ENCODE measurements at regions not wholly inside any gene's neighbourhood (a gene's known extent, or its start where the extent isn't known, plus 50 kb on each side); places are given as distances from the start of the nearest gene placed in this dataset.

- intact Hi-C loops (cut with micrococcal nuclease), result no loop called here
Observed at GRCh38 chr3:161555320-161555719, 58.7 kb downstream of the OTOL1 start.

GRCh38 chr3:161556533-161556932, 59.9 kb downstream of the OTOL1 start:
- no peaks in the 10 kb centered on the region for H3K9me3 Mint-ChIP-seq
- DNase-seq, result no peak
- peaks cover 16% of the 10 kb centered on the region for H3K27me3 Mint-ChIP-seq (ENCODE audit: low read depth)
- intact Hi-C loops (cut with micrococcal nuclease), result no loop called here
- CTCF ChIA-PET, result no interaction called here
- no peaks in the 10 kb centered on the region for H3K4me1 Mint-ChIP-seq (ENCODE audit: low read depth)
- no peak overlapping the region for H3K4me3 Mint-ChIP-seq
- H3K36me3 Mint-ChIP-seq (ENCODE audit: low read depth), result no peaks in the 10 kb centered on the region
- H3K27ac Mint-ChIP-seq, result no peak overlapping the region

More at GRCh38 chr3:161555320-161555719, 58.7 kb downstream of the OTOL1 start:
- CTCF ChIA-PET, result no interaction called here
- DNase-seq, result no peak
- H3K4me3 Mint-ChIP-seq, result no peak overlapping the region
- no peaks in the 10 kb centered on the region for H3K4me1 Mint-ChIP-seq (ENCODE audit: low read depth)
- no peaks in the 10 kb centered on the region for H3K36me3 Mint-ChIP-seq (ENCODE audit: low read depth)
- H3K27me3 Mint-ChIP-seq (ENCODE audit: low read depth), result peaks cover 11% of the 10 kb centered on the region
- no peak overlapping the region for H3K27ac Mint-ChIP-seq
- no peaks in the 10 kb centered on the region for H3K9me3 Mint-ChIP-seq

GRCh38 chr3:161556941-161557340, 60.3 kb downstream of the OTOL1 start:
- Mint-ChIP-seq H3K4me1 (ENCODE audit: low read depth) (no peaks in the 10 kb centered on the region), H3K9me3 (no peaks in the 10 kb centered on the region), H3K27ac (no peak overlapping the region), H3K4me3 (no peak overlapping the region), H3K27me3 (ENCODE audit: low read depth) (peaks cover 16% of the 10 kb centered on the region), H3K36me3 (ENCODE audit: low read depth) (no peaks in the 10 kb centered on the region)
- no peak for DNase-seq
- CTCF ChIA-PET, result no interaction called here
- intact Hi-C loops (cut with micrococcal nuclease), result no loop called here

- peaks cover 16% of the 10 kb centered on the region for H3K27me3 Mint-ChIP-seq (ENCODE audit: low read depth)
- no peaks in the 10 kb centered on the region for H3K9me3 Mint-ChIP-seq
- H3K36me3 Mint-ChIP-seq (ENCODE audit: low read depth), result no peaks in the 10 kb centered on the region
- intact Hi-C loops (cut with micrococcal nuclease), result no loop called here
- CTCF ChIA-PET, result no interaction called here
- no peaks in the 10 kb centered on the region for H3K4me1 Mint-ChIP-seq (ENCODE audit: low read depth)
- DNase-seq, result no peak
- H3K4me3 Mint-ChIP-seq, result no peak overlapping the region
- no peak overlapping the region for H3K27ac Mint-ChIP-seq
Observed at GRCh38 chr3:161557445-161558150, 61.0 kb downstream of the OTOL1 start.

- H3K4me1 Mint-ChIP-seq (ENCODE audit: low read depth), result no peaks in the 10 kb centered on the region
- H3K4me3 Mint-ChIP-seq, result no peak overlapping the region
- no peak for DNase-seq
- peaks cover 16% of the 10 kb centered on the region for H3K27me3 Mint-ChIP-seq (ENCODE audit: low read depth)
- CTCF ChIA-PET, result interaction anchor here (0.7 kb wide), 2 partner anchors 10 to 334 kb away, joined by 3 read pairs; no protein-coding TSS in a partner anchor
- H3K36me3 Mint-ChIP-seq (ENCODE audit: low read depth), result no peaks in the 10 kb centered on the region
- no peaks in the 10 kb centered on the region for H3K9me3 Mint-ChIP-seq
- H3K27ac Mint-ChIP-seq, result no peak overlapping the region
- intact Hi-C loops (cut with micrococcal nuclease), result no loop called here
Observed at GRCh38 chr3:161558236-161558635, 61.6 kb downstream of the OTOL1 start.

GRCh38 chr3:161559177-161559998, 62.8 kb downstream of the OTOL1 start:
- no peaks in the 10 kb centered on the region for H3K36me3 Mint-ChIP-seq (ENCODE audit: low read depth)
- peaks cover 13% of the 10 kb centered on the region for H3K27me3 Mint-ChIP-seq (ENCODE audit: low read depth)
- CTCF ChIA-PET, result interaction anchor here (0.7 kb wide), 2 partner anchors 11 to 333 kb away, joined by 3 read pairs; no protein-coding TSS in a partner anchor
- peak; percentile 12 for DNase-seq
- H3K9me3 Mint-ChIP-seq, result no peaks in the 10 kb centered on the region
- no peak overlapping the region for H3K4me3 Mint-ChIP-seq
- no peak overlapping the region for H3K27ac Mint-ChIP-seq
- intact Hi-C loops (cut with micrococcal nuclease), result loop anchor here (1.0 kb wide), 1 partner anchor 1931 kb away; no protein-coding TSS in a partner anchor
- no peaks in the 10 kb centered on the region for H3K4me1 Mint-ChIP-seq (ENCODE audit: low read depth)

- CTCF ChIA-PET, result no interaction called here
- intact Hi-C loops (cut with micrococcal nuclease), result no loop called here
- Mint-ChIP-seq H3K27ac (no peak overlapping the region), H3K4me3 (no peak overlapping the region), H3K27me3 (ENCODE audit: low read depth) (peaks cover 11% of the 10 kb centered on the region), H3K36me3 (ENCODE audit: low read depth) (no peaks in the 10 kb centered on the region), H3K9me3 (no peaks in the 10 kb centered on the region), H3K4me1 (ENCODE audit: low read depth) (no peaks in the 10 kb centered on the region)
- peak; percentile 31 for DNase-seq
Observed at GRCh38 chr3:161560008-161560637, 63.5 kb downstream of the OTOL1 start.

- H3K27ac Mint-ChIP-seq, result no peak overlapping the region
- no peak overlapping the region for H3K4me3 Mint-ChIP-seq
- no peak for DNase-seq
- no peaks in the 10 kb centered on the region for H3K4me1 Mint-ChIP-seq (ENCODE audit: low read depth)
- no peaks in the 10 kb centered on the region for H3K9me3 Mint-ChIP-seq
- CTCF ChIA-PET, result no interaction called here
- H3K27me3 Mint-ChIP-seq (ENCODE audit: low read depth), result peaks cover 8% of the 10 kb centered on the region
- intact Hi-C loops (cut with micrococcal nuclease), result no loop called here
- no peaks in the 10 kb centered on the region for H3K36me3 Mint-ChIP-seq (ENCODE audit: low read depth)
Observed at GRCh38 chr3:161567577-161568361, 71.2 kb downstream of the OTOL1 start.

GRCh38 chr3:161568671-161569070, 72.1 kb downstream of the OTOL1 start:
- H3K36me3 Mint-ChIP-seq (ENCODE audit: low read depth), result no peaks in the 10 kb centered on the region
- no peak overlapping the region for H3K4me3 Mint-ChIP-seq
- DNase-seq, result no peak
- H3K27me3 Mint-ChIP-seq (ENCODE audit: low read depth), result peaks cover 8% of the 10 kb centered on the region
- no peaks in the 10 kb centered on the region for H3K4me1 Mint-ChIP-seq (ENCODE audit: low read depth)
- H3K9me3 Mint-ChIP-seq, result no peaks in the 10 kb centered on the region
- H3K27ac Mint-ChIP-seq, result no peak overlapping the region
- CTCF ChIA-PET, result no interaction called here
- intact Hi-C loops (cut with micrococcal nuclease), result no loop called here

- Mint-ChIP-seq H3K27ac (no peak overlapping the region), H3K4me3 (no peak overlapping the region), H3K27me3 (ENCODE audit: low read depth) (peaks cover 2% of the 10 kb centered on the region), H3K4me1 (ENCODE audit: low read depth) (no peaks in the 10 kb centered on the region), H3K36me3 (ENCODE audit: low read depth) (no peaks in the 10 kb centered on the region), H3K9me3 (no peaks in the 10 kb centered on the region)
- CTCF ChIA-PET, result no interaction called here
- no peak for DNase-seq
- intact Hi-C loops (cut with micrococcal nuclease), result no loop called here
Observed at GRCh38 chr3:161571951-161572350, 75.3 kb downstream of the OTOL1 start.

GRCh38 chr3:161573136-161573535, 76.5 kb downstream of the OTOL1 start:
- Mint-ChIP-seq H3K4me1 (ENCODE audit: low read depth) (no peaks in the 10 kb centered on the region), H3K9me3 (no peaks in the 10 kb centered on the region), H3K27me3 (ENCODE audit: low read depth) (peaks cover 2% of the 10 kb centered on the region), H3K36me3 (ENCODE audit: low read depth) (no peaks in the 10 kb centered on the region), H3K27ac (no peak overlapping the region), H3K4me3 (no peak overlapping the region)
- intact Hi-C loops (cut with micrococcal nuclease), result no loop called here
- CTCF ChIA-PET, result no interaction called here
- DNase-seq, result no peak

GRCh38 chr3:161575901-161576300, 79.3 kb downstream of the OTOL1 start:
- DNase-seq, result no peak
- Mint-ChIP-seq H3K27ac (no peak overlapping the region), H3K36me3 (ENCODE audit: low read depth) (no peaks in the 10 kb centered on the region), H3K4me3 (no peak overlapping the region), H3K9me3 (no peaks in the 10 kb centered on the region), H3K4me1 (ENCODE audit: low read depth) (no peaks in the 10 kb centered on the region), H3K27me3 (ENCODE audit: low read depth) (peaks cover 2% of the 10 kb centered on the region)
- intact Hi-C loops (cut with micrococcal nuclease), result no loop called here
- CTCF ChIA-PET, result no interaction called here
